ENCODE measurements at regions not wholly inside any gene's neighbourhood (a gene's known extent, or its start where the extent isn't known, plus 50 kb on each side); places are given as distances from the start of the nearest gene placed in this dataset.
"Not testable (repeated sequence)": the region's sequence is repeated elsewhere in the genome, so short reads cannot be mapped to it uniquely, and the experiment has no call there.

DNA sequence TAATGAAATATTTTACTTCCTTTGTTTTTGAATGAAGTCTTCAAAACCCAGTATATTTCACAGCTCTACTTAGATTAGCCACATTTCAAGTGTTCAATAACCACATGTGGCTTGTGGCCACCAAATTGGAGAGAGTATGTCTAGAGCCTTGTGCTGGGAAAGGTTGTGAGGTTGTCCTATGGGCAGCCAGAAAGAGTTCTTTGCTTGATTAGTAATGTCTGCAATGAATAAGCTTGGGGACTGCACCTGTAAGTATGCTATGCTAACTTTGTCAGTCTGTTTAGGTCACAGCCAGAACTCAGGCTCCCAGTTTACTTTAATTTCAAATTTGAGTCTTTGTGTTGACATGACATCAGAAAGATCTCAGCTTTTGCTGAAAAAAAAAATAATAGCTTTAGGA lies 294.9 kb upstream of the SOX14 start:
- DNase-seq = no peak

DNA sequence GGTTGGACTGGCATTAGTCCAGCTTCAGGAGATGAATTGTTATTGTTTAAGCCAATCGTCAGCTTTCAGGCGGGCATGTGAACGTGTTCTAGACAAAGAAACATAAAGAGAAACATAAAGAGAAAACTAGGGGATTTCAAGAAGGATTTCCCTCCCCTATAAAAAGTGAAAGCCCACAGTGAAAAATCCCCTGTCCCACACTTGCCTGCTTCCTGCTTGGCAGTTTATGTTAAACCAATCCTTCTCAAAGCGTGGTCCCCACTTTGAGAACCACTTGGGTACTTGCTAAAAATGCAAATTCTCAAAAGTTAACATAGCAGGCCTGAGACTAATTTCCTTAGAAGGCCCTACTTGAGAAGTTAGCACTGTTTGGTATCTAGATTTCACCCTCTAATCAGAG lies 293.0 kb upstream of the SOX14 start:
- no peak for DNase-seq

DNA sequence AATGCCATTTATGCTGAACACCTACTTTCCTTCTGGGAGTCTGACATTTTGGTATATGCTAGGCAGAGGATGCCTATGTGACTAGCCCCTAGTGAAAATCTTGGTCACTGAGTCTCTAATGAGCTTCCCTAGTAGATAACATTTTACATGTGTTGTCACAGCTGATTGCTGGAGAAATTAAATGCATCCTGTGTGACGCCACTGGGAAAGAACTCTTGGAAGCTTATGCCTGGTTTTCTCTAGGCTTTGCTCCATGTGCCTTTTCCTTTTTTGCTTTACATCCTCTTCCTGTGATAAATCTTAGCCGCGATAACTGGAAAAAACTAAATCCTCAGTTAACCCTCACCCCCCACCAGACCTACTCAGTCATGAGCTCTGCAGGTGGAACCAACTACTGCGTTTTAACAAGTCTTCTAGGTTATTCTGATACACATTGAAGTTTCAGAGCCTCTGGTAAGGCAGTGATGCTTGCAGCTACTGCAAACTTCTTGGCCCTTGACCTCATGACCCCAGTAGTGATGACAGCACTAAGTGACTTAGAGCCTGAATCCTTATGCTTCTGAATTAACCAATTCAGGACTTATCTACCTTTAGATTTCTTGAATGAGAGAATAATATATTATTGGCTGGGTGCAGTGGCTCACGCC lies 292.4 kb upstream of the SOX14 start:
- no peak for DNase-seq

DNA sequence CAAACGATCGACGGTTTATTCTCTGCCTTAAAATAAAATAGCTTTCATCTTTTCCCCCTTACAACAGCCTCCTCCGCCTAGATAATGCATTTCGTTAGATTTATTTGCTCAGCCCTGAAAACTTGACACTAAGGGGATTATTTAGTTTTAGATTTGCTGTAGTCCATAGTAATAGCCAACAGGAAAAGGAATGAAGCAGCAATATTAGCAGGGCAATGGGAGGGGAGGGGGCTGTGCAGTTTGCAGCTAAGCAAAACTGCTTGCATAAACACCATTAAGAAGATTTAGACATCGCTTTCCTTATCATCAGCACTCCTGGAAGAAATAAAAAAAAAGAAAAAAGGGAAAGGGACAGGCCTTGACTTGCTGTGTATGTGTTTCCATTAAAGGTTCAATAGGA lies 286.5 kb upstream of the SOX14 start:
- no peak for DNase-seq

- no peak for DNase-seq
Observed at GRCh38 chr3:137509354-137510045, 254.6 kb upstream of the SOX14 start.

DNA sequence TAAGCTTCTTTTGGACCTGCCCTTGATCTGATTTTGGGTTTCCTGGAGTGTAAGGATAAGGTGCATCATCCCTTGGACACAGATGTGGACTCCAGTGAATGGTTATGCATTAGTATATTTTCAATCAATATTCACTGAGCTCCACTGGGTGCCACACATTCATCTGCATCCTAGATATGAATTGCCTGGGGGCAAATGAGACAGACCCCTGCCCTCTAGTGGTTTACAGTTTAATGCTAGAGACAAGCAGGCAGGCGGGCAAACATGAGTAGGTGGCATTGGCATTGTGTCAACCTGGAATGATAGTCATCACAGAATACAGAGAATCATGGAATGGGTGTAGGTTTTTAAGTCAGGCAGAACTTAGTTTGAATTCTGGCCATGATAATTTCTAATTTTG lies 252.5 kb upstream of the SOX14 start:
- DNase-seq = no peak

- DNase-seq = no peak
Observed at GRCh38 chr3:137514853-137515252, 249.3 kb upstream of the SOX14 start.

DNA sequence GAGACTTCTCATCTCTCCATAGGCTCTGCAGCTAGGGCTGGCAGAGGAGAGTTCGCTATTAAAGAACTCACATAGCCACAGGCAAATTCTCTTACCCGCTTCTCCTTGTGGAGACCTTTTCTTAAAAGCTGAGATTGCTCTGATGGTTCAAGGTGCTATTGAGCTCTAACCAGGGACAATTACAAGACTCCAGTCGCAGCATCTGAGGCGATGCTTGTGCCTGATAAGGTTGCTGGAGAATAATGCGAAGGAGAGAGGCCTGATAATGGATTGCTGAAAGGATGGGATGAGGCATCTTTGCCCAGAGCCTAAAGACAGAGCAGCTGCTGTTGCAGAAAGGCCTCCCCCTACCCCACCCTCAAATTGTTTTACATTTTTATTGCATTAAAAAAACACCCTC lies 244.5 kb upstream of the SOX14 start:
- no peak for DNase-seq

DNA sequence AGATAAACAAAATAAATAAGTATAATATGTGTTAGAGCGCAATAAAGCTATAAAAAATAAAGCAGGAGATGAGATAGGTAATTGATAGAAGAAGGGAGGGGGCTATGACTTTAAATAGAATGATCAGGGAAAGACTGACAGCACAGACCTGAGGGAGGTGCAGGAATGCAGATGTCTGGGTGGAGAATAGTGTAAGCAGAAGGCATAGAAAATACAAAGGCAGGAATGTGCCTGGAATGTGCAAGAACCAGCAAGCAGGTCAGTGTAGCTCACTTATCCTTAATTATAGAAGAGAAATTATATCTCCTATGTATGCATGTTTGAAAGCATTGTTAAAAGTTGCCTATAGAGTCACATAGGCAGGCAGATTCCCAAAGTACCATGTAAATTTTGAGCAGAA lies 239.4 kb upstream of the SOX14 start:
- no peak for DNase-seq

DNA sequence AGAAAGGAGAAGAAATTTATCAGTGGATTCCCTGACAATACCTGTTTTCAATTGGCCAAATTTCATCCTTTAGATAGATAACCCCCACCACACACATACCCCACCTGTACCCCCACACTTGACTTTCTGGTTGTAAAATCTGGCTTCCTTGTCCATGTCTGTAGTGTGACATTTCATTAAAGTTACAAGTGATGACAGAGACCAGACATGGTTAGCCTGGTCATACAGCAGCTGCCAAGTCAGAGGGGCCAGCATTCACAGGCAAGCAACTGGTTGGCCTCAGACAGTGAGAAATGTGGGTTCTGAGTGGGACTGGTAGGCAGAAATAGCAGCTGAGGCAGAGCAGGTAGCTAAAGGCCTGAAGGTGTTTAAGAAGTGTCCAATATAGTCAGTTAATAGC lies 238.6 kb upstream of the SOX14 start:
- DNase-seq = no peak

- no peak for DNase-seq
Observed at GRCh38 chr3:137542049-137542448, 222.1 kb upstream of the SOX14 start.

DNA sequence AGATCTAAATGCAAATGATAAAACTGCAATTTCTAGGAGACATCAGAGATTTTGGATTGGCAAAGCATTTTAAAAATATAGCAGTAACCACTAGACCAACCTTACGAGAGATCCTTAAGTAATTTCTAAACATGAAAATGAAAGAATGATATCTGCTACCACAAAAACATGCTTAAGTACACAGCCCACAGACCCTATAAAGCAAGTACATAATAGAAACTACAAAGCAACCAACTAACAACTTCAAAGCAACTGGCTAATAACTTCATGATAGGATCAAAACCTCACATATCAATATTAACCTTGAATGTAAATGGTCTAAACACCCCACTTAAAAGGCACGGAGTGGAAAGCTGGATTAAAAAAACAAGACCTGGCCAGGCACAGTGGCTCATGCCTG lies 209.9 kb upstream of the SOX14 start:
- DNase-seq = no peak

- DNase-seq = no peak
Observed at GRCh38 chr3:137568880-137569279, 195.2 kb upstream of the SOX14 start.

DNA sequence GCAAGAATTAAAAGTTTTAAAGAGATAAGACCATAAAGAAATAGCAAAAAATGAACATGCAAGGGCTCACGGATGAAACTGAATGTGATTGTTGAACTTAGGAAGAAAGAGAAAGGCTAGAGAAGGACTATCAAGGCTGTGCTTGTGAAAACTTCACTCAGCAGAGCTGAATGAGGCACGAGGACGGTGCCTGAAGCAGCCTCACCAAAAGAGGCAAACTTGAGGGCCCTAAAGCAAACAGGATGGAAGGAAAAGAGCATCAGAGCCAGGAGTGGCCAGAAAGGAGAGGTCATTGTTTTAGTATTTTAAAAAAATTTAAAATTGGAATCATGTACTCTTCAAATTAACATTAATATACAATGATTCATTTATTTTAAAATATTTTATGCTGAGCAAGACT lies 191.2 kb upstream of the SOX14 start:
- DNase-seq = no peak

- DNase-seq = no peak
Observed at GRCh38 chr3:137582484-137582883, 181.6 kb upstream of the SOX14 start.

DNA sequence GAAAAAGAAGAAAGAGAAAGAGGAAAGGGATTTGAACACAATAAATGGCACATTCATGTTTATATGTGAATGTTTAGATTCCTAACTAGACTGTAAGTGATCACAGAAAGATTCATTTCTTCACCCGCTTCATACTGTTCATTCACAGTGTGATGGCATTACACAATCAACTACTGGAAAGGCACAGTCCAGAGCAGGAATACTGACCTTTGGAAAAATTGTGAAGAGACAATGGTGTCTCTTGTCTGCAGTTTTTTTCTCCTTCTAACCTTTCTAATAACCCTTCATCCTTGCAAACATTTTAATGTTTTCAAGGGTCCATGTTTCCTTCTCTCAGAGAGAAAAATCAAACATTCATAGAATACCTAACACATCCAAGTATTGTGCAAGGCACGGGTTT lies 180.9 kb upstream of the SOX14 start:
- DNase-seq = no peak

- DNase-seq = no peak
Observed at GRCh38 chr3:137588871-137589270, 175.2 kb upstream of the SOX14 start.

DNA sequence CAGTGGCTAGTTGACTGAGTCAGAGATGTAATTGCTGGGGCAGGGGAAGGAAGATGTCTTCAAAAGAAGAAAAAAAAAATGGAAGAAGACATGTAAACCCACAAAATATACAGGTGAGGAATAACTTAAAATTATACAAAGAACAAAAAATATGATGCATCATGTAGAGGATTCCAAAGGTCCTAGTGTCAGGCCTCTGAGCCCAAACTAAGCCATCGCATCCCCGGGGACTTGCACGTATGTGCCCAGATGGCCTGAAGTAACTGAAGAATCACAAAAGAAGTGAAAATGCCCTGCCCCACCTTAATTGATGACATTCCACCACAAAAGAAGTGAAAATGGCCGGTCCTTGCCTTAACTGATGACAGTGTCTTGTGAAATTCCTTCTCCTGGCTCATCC lies 168.7 kb upstream of the SOX14 start:
- not testable (repeated sequence) for DNase-seq

DNA sequence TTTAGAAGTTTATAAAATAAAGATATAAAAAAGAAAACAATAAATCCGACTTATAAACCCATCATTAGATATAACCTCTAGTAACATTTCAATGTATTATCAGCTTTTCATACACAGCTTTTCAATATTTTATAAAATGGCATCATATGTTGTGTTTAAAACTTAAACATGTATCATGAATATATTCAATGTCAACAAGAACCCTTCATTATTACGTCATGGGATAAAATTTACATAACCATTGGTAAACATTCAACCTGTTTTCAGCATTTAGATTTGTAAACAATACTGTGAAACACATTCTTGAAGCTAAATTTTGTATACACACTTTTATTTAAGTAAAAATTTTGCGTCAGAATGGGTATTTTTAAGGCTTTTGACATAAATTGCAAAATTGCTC lies 153.4 kb upstream of the SOX14 start:
- no peak for DNase-seq

- no peak for DNase-seq
Observed at GRCh38 chr3:137612291-137612690, 151.8 kb upstream of the SOX14 start.

GRCh38 chr3:137615659-137616418 lies 148.3 kb upstream of the SOX14 start:
- no peak for DNase-seq

- DNase-seq = no peak
Observed at GRCh38 chr3:137641879-137642704, 122.0 kb upstream of the SOX14 start.

- DNase-seq = no peak
Observed at GRCh38 chr3:137642831-137643230, 121.3 kb upstream of the SOX14 start.

Data from activated CD4-positive, alpha-beta T cell treated with anti-CD3 and anti-CD28 coated beads, Interleukin-2, amount 50 U/mL, for 16 hours (primary cell).